ENCODE measurements at regions not wholly inside any gene's neighbourhood (a gene's known extent, or its start where the extent isn't known, plus 50 kb on each side); places are given as distances from the start of the nearest gene placed in this dataset.

- no peak for DNase-seq (ENCODE audit: low read depth in 2 of 2)
These were observed 281.4 kb downstream of the DMRT2 start for GRCh38 chr9:1331546-1332038.

GRCh38 chr9:1332156-1332555, 282.0 kb downstream of the DMRT2 start:
- no peak for DNase-seq (ENCODE audit: low read depth in 2 of 2)

- DNase-seq (ENCODE audit: low read depth in 2 of 2), result no peak
These were observed 285.0 kb downstream of the DMRT2 start for GRCh38 chr9:1335174-1335573.

- no peak for DNase-seq (ENCODE audit: low read depth in 2 of 2)
These were observed 287.0 kb downstream of the DMRT2 start for GRCh38 chr9:1337169-1337568.

- no peak for DNase-seq (ENCODE audit: low read depth in 2 of 2)
These were observed 290.2 kb downstream of the DMRT2 start for GRCh38 chr9:1340390-1340789.

GRCh38 chr9:1353291-1353690, 303.1 kb downstream of the DMRT2 start:
- DNase-seq (ENCODE audit: low read depth in 2 of 2), result no peak

- DNase-seq (ENCODE audit: low read depth in 2 of 2), result no peak
These were observed 303.9 kb downstream of the DMRT2 start for GRCh38 chr9:1354086-1354485.

- DNase-seq (ENCODE audit: low read depth in 2 of 2), result no peak
These were observed 304.4 kb downstream of the DMRT2 start for GRCh38 chr9:1354606-1355005.

- no peak for DNase-seq (ENCODE audit: low read depth in 2 of 2)
These were observed 305.5 kb downstream of the DMRT2 start for GRCh38 chr9:1355656-1356055.

- no peak for DNase-seq (ENCODE audit: low read depth in 2 of 2)
These were observed 312.7 kb downstream of the DMRT2 start for GRCh38 chr9:1362845-1363244.

- no peak for DNase-seq (ENCODE audit: low read depth in 2 of 2)
These were observed 316.1 kb downstream of the DMRT2 start for GRCh38 chr9:1366276-1366675.

- DNase-seq (ENCODE audit: low read depth in 2 of 2), result no peak
These were observed 319.1 kb downstream of the DMRT2 start for GRCh38 chr9:1369297-1369696.

- DNase-seq (ENCODE audit: low read depth in 2 of 2), result no peak
These were observed 323.3 kb downstream of the DMRT2 start for GRCh38 chr9:1373445-1373844.

- DNase-seq (ENCODE audit: low read depth in 2 of 2), result no peak
These were observed 333.8 kb downstream of the DMRT2 start for GRCh38 chr9:1383899-1384455.

GRCh38 chr9:1384816-1385215, 334.7 kb downstream of the DMRT2 start:
- DNase-seq (ENCODE audit: low read depth in 2 of 2), result no peak

GRCh38 chr9:1386420-1386819, 336.3 kb downstream of the DMRT2 start:
- DNase-seq (ENCODE audit: low read depth in 2 of 2), result no peak

- DNase-seq (ENCODE audit: low read depth in 2 of 2), result no peak
These were observed 338.1 kb downstream of the DMRT2 start for GRCh38 chr9:1388216-1388615.

GRCh38 chr9:1400983-1401382, 350.8 kb downstream of the DMRT2 start:
- no peak for DNase-seq (ENCODE audit: low read depth in 2 of 2)

GRCh38 chr9:1404940-1405339, 354.8 kb downstream of the DMRT2 start:
- DNase-seq (ENCODE audit: low read depth in 2 of 2), result no peak

GRCh38 chr9:1411826-1412225, 361.7 kb downstream of the DMRT2 start:
- DNase-seq (ENCODE audit: low read depth in 2 of 2), result no peak

GRCh38 chr9:1414711-1415131, 364.6 kb downstream of the DMRT2 start:
- no peak for DNase-seq (ENCODE audit: low read depth in 2 of 2)

GRCh38 chr9:1415146-1415545, 365.0 kb downstream of the DMRT2 start:
- no peak for DNase-seq (ENCODE audit: low read depth in 2 of 2)

GRCh38 chr9:1416261-1416660, 366.1 kb downstream of the DMRT2 start:
- no peak for DNase-seq (ENCODE audit: low read depth in 2 of 2)

GRCh38 chr9:1421436-1421835, 371.3 kb downstream of the DMRT2 start:
- DNase-seq (ENCODE audit: low read depth in 2 of 2), result no peak

Measured in stimulated activated CD4-positive, alpha-beta T cell treated with anti-CD3 and anti-CD28 coated beads, Interleukin-15, amount 100 ng/mL, for 48 hours (primary cell).